ENCODE measurements at regions not wholly inside any gene's neighbourhood (a gene's known extent, or its start where the extent isn't known, plus 50 kb on each side); places are given as distances from the start of the nearest gene placed in this dataset.
"Not testable (repeated sequence)": the region's sequence is repeated elsewhere in the genome, so short reads cannot be mapped to it uniquely, and the experiment has no call there.

DNA sequence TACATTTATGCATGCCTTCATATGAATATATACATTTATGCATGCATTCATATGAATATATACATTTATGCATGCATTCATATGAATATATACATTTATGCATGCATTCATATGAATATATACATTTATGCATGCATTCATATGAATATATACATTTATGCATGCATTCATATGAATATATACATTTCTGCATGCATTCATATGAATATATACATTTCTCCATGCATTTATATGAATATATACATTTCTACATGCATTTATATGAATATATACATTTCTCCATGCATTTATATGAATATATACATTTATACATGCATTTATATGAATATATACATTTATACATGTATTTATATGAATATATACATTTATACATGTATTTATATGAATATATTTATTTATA lies 70.7 kb upstream of the DPP10 start:
- not testable (repeated sequence) for TF ChIP-seq POLR2A (IDR thresholded peaks at IDR 0.05)
- TF ChIP-seq, protein P1, sequence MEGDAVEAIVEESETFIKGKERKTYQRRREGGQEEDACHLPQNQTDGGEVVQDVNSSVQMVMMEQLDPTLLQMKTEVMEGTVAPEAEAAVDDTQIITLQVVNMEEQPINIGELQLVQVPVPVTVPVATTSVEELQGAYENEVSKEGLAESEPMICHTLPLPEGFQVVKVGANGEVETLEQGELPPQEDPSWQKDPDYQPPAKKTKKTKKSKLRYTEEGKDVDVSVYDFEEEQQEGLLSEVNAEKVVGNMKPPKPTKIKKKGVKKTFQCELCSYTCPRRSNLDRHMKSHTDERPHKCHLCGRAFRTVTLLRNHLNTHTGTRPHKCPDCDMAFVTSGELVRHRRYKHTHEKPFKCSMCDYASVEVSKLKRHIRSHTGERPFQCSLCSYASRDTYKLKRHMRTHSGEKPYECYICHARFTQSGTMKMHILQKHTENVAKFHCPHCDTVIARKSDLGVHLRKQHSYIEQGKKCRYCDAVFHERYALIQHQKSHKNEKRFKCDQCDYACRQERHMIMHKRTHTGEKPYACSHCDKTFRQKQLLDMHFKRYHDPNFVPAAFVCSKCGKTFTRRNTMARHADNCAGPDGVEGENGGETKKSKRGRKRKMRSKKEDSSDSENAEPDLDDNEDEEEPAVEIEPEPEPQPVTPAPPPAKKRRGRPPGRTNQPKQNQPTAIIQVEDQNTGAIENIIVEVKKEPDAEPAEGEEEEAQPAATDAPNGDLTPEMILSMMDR (IDR thresholded peaks at IDR 0.05) = not testable (repeated sequence)

Data from thyroid gland (tissue), 4 donors.